OCI-LY1 (cell line): ENCODE measurements at regions not wholly inside any gene's neighbourhood (a gene's known extent, or its start where the extent isn't known, plus 50 kb on each side); places are given as distances from the start of the nearest gene placed in this dataset.

Experiments used
- H2AFZ ChIP-seq: fragments of 200-600 bp; sonication (generic), shearing (Covaris generic); 2 replicates; pipeline ENCODE4 v1.6.0; 2014; ENCODE audit warnings: antibody characterized with exemption, mild to moderate bottlenecking, low read length
- H3F3A ChIP-seq: fragments of 200-600 bp; sonication (generic), shearing (Covaris generic); 2 replicates; pipeline ENCODE4 v1.6.0; 2014; ENCODE audit warnings: mild to moderate bottlenecking, antibody characterized with exemption, low read length, moderate library complexity; ENCODE audit not compliant: insufficient read depth
- H3K27ac ChIP-seq: fragments of 200-600 bp; sonication (generic); 2 replicates; pipeline ENCODE4 v1.5.1; 2014; ENCODE audit warnings: low read length, mixed run types, mild to moderate bottlenecking, low read depth; ENCODE audit not compliant: poor library complexity, severe bottlenecking
- H3K27me3 ChIP-seq: fragments of 200-600 bp; sonication (generic); 2 replicates; pipeline ENCODE4 v1.6.0; 2014; ENCODE audit warnings: antibody characterized with exemption, mild to moderate bottlenecking, low read length, moderate library complexity; ENCODE audit not compliant: insufficient read depth
- H3K36me3 ChIP-seq: fragments of 200-600 bp; sonication (generic); 2 replicates; pipeline ENCODE4 v1.6.1; 2014; ENCODE audit warnings: mild to moderate bottlenecking, antibody characterized with exemption, low read length, moderate library complexity, mixed read lengths; ENCODE audit not compliant: insufficient read depth
- H3K4me1 ChIP-seq: fragments of 200-600 bp; sonication (generic); 2 replicates; pipeline ENCODE4 v1.5.1; 2014; ENCODE audit warnings: mild to moderate bottlenecking, low read length, moderate library complexity; ENCODE audit not compliant: insufficient read depth, severe bottlenecking
- H3K4me2 ChIP-seq: fragments of 200-600 bp; sonication (generic), shearing (Covaris generic); 2 replicates; pipeline ENCODE4 v1.6.1; 2014; ENCODE audit warnings: low read length
- H3K4me3 ChIP-seq: fragments of 200-600 bp; sonication (generic); 2 replicates; pipeline ENCODE4 v1.5.1; 2014; ENCODE audit warnings: low read length, low read depth, mild to moderate bottlenecking, mixed read lengths; ENCODE audit not compliant: poor library complexity, severe bottlenecking
- H3K79me2 ChIP-seq: fragments of 200-600 bp; shearing (Covaris generic); 2 replicates; pipeline ENCODE4 v1.6.1; 2016; ENCODE audit warnings: mixed run types, low read length, mixed read lengths; ENCODE audit not compliant: insufficient read depth
- H3K9ac ChIP-seq: fragments of 200-600 bp; sonication (generic), shearing (Covaris generic); 2 replicates; pipeline ENCODE4 v1.6.1; 2014; ENCODE audit warnings: mild to moderate bottlenecking, low read length, mixed read lengths
- H3K9me2 ChIP-seq: fragments of 200-600 bp; sonication (generic), shearing (Covaris generic); 2 replicates; pipeline ENCODE4 v1.6.1; 2014; ENCODE audit warnings: low read depth, mild to moderate bottlenecking, low read length, mixed read lengths
- H3K9me3 ChIP-seq: fragments of 200-600 bp; shearing (Covaris generic); 2 replicates; pipeline ENCODE4 v1.6.1; 2014; ENCODE audit warnings: low read length, mixed read lengths
- H4K20me1 ChIP-seq: fragments of 200-600 bp; sonication (generic), shearing (Covaris generic); 2 replicates; pipeline ENCODE4 v1.6.0; 2016; ENCODE audit warnings: mild to moderate bottlenecking, low read length; ENCODE audit not compliant: insufficient read depth
- EZH2 ChIP-seq: fragments of 200-600 bp; sonication (generic), shearing (Covaris generic); IDR thresholded peaks from 2 replicates; pipeline ENCODE4 v1.8.0; 2017; ENCODE audit warnings: borderline replicate concordance, mixed run types, mild to moderate bottlenecking, antibody characterized with exemption, low read length, moderate library complexity, mixed read lengths
- TF ChIP-seq, protein P1 (sequence below): fragments of 200-600 bp; sonication (generic), shearing (Covaris generic); IDR thresholded peaks from 2 replicates; pipeline ENCODE4 v1.5.1; 2017; ENCODE audit warnings: mild to moderate bottlenecking, antibody characterized with exemption, low read length, moderate library complexity, mixed read lengths

DNA sequence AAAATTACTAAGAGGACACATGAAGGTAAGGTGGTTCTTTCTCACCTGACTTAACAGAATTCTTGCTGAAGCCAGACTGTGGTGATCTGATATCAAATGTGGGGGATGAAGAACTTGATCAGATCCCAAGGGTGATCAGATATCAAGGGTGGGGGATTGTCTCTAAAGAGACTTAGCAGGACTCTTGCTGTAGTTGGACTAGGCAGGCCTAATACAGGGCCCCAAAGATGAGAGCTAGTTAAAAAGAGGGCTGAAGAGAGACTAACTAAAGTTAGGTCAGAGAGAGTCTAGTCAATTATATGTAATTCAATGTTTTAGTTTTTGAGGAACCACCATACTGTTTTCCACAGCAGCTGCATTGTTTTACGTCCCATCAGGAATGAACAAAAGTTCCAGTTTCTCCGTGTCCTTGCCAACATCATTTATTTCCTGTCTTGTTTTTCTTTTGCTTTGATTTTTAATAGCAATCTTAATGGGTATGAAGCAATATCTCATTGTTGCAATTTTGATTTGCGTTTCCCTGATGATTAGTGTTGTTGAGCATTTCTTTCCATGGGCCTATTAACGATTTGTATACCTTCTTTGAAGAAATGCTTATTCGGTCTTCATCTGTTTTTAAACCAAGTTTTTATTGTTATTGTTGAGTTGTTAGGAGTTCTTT lies 77.6 kb upstream of the ALDH1A1 start:
- no peaks in the 10 kb centered on the region for H3F3A ChIP-seq
- TF ChIP-seq, protein P1, sequence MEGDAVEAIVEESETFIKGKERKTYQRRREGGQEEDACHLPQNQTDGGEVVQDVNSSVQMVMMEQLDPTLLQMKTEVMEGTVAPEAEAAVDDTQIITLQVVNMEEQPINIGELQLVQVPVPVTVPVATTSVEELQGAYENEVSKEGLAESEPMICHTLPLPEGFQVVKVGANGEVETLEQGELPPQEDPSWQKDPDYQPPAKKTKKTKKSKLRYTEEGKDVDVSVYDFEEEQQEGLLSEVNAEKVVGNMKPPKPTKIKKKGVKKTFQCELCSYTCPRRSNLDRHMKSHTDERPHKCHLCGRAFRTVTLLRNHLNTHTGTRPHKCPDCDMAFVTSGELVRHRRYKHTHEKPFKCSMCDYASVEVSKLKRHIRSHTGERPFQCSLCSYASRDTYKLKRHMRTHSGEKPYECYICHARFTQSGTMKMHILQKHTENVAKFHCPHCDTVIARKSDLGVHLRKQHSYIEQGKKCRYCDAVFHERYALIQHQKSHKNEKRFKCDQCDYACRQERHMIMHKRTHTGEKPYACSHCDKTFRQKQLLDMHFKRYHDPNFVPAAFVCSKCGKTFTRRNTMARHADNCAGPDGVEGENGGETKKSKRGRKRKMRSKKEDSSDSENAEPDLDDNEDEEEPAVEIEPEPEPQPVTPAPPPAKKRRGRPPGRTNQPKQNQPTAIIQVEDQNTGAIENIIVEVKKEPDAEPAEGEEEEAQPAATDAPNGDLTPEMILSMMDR = no peak
- no peak for TF ChIP-seq EZH2

DNA sequence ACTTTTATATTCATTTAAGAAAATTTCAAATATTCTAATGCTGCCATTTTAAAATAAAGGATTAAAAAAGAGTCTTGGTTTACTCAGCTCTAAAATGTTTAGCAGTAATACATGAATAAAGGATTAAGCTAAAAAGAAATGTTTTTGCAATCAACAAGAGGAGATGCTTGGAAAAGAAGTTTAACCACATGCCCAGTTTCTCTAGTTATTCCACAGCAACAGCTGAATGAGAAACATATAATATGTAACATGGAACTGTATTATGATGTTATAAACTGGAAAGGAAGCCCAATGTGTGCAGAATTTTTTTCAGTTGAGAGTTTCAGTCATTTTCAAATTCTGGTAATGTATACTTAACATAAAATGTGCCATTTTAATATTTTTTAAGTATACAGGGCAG lies 76.5 kb upstream of the ALDH1A1 start:
- H3K4me2 ChIP-seq = no peak overlapping the region
- no peak overlapping the region for H3K9ac ChIP-seq
- no peaks in the 10 kb centered on the region for H3F3A ChIP-seq
- H3K79me2 ChIP-seq = no peaks in the 10 kb centered on the region
- H4K20me1 ChIP-seq = no peaks in the 10 kb centered on the region
- no peak overlapping the region for H2AFZ ChIP-seq
- H3K36me3 ChIP-seq = no peaks in the 10 kb centered on the region
- TF ChIP-seq EZH2 = no peak
- TF ChIP-seq, protein P1 = no peak
- no peak overlapping the region for H3K4me3 ChIP-seq
- no peaks in the 10 kb centered on the region for H3K4me1 ChIP-seq
- no peaks in the 10 kb centered on the region for H3K9me3 ChIP-seq
- H3K27me3 ChIP-seq = no peaks in the 10 kb centered on the region
- no peaks in the 10 kb centered on the region for H3K9me2 ChIP-seq
- no peak overlapping the region for H3K27ac ChIP-seq

More for the DNA sequence above, 77.6 kb upstream of the ALDH1A1 start:
- no peak overlapping the region for H2AFZ ChIP-seq
- H3K27ac ChIP-seq = no peak overlapping the region
- no peaks in the 10 kb centered on the region for H3K4me1 ChIP-seq
- H3K36me3 ChIP-seq = no peaks in the 10 kb centered on the region
- H3K9me2 ChIP-seq = no peaks in the 10 kb centered on the region
- no peak overlapping the region for H3K4me3 ChIP-seq
- H3K27me3 ChIP-seq = no peaks in the 10 kb centered on the region
- no peaks in the 10 kb centered on the region for H3K79me2 ChIP-seq
- no peaks in the 10 kb centered on the region for H4K20me1 ChIP-seq
- no peaks in the 10 kb centered on the region for H3K9me3 ChIP-seq
- H3K4me2 ChIP-seq = no peak overlapping the region
- no peak overlapping the region for H3K9ac ChIP-seq

DNA sequence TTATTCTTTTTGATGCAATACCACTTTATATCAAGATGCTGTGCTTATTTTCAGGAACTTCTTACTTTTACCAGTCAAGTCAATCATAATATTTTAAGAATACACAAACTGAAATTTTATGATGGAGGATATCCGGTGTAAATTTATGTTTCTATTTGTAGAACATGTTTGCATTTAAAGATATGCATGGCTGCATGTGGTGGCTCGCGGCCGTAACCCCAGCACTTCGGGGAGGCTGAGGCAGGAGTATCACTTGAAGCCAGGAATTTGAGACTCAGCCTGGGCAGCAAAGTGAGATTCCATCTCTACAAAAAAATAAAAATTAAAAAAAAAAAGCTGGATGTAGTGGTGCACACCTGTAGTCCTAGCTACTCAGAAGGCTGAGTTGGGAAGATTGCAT lies 73.5 kb upstream of the ALDH1A1 start:
- H3K4me2 ChIP-seq = no peak overlapping the region
- H3K4me1 ChIP-seq = no peaks in the 10 kb centered on the region
- no peak overlapping the region for H2AFZ ChIP-seq
- H3K79me2 ChIP-seq = no peaks in the 10 kb centered on the region
- no peaks in the 10 kb centered on the region for H3F3A ChIP-seq
- no peaks in the 10 kb centered on the region for H3K9me3 ChIP-seq
- no peak overlapping the region for H3K4me3 ChIP-seq
- H4K20me1 ChIP-seq = no peaks in the 10 kb centered on the region
- no peak overlapping the region for H3K9ac ChIP-seq
- no peak overlapping the region for H3K27ac ChIP-seq
- H3K27me3 ChIP-seq = no peaks in the 10 kb centered on the region
- no peak for TF ChIP-seq EZH2
- H3K9me2 ChIP-seq = no peaks in the 10 kb centered on the region
- H3K36me3 ChIP-seq = no peaks in the 10 kb centered on the region

DNA sequence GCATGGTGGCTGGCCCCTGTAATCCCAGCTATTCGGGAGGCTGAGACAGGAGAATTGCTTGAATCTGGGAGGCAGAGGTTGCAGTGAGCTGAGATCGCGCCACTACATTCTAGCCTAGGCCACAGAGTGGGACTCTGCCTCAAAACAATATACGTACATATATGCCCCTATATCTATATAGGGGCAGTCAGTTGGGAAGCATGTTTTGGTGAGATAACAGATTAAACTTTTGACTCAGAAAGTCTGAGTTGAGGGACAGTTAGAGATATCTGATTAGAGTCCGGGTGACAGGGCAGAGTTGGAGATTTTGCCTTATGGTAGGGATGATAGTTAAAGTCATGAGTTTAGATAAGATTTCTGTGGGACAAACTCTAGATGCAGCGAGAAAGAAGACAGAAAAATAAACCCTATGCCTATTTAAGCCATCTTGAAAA lies 71.8 kb upstream of the ALDH1A1 start:
- H3K4me3 ChIP-seq = no peak overlapping the region
- TF ChIP-seq EZH2 = no peak
- TF ChIP-seq, protein P1 = no peak
- no peaks in the 10 kb centered on the region for H3K36me3 ChIP-seq
- no peaks in the 10 kb centered on the region for H4K20me1 ChIP-seq
- no peaks in the 10 kb centered on the region for H3K27me3 ChIP-seq
- H2AFZ ChIP-seq = no peak overlapping the region
- H3K79me2 ChIP-seq = no peaks in the 10 kb centered on the region
- no peak overlapping the region for H3K4me2 ChIP-seq
- no peaks in the 10 kb centered on the region for H3K4me1 ChIP-seq
- H3K9me2 ChIP-seq = no peaks in the 10 kb centered on the region
- H3F3A ChIP-seq = no peaks in the 10 kb centered on the region
- no peak overlapping the region for H3K27ac ChIP-seq
- H3K9me3 ChIP-seq = no peaks in the 10 kb centered on the region
- no peak overlapping the region for H3K9ac ChIP-seq
